Psoas muscle (tissue), 7 donors: ENCODE measurements at regions not wholly inside any gene's neighbourhood (a gene's known extent, or its start where the extent isn't known, plus 50 kb on each side); places are given as distances from the start of the nearest gene placed in this dataset.

Source experiments
- ATAC-seq, 4 donors: fragments of 200-7000 bp; cut with Tn5 transposase; one replicate each; pipeline ENCODE4 v1.9.1; 2020; ENCODE audit warnings: moderate library complexity in 3 of 4, mild to moderate bottlenecking in 2 of 4
- DNase-seq, 2 donors: peaks; one replicate each; pipeline ENCODE4 v3.0.0-alpha.2; 2020
- H3K27ac ChIP-seq: fragments of 200-600 bp; one replicate; pipeline ENCODE4 v1.8.0; 2022
- H3K27me3 ChIP-seq, 3 donors: fragments of 200-600 bp in 1 of 3; one replicate each; pipeline versions ENCODE4 v1.6.1 to v1.8.0; 2013 to 2022; ENCODE audit warnings: low read length in 2 of 3, mild to moderate bottlenecking in 2 of 3, moderate library complexity in 1 of 3; ENCODE audit not compliant: insufficient read depth in 3 of 3
- H3K36me3 ChIP-seq, 2 donors: fragments of 200-600 bp in 1 of 2; one replicate each; pipeline versions ENCODE4 v1.6.1 to v1.8.0; 2013 to 2022; ENCODE audit warnings: low read depth in 1 of 2, mild to moderate bottlenecking in 1 of 2, moderate library complexity in 1 of 2; ENCODE audit not compliant: insufficient read depth in 1 of 2
- H3K4me1 ChIP-seq: fragments of 200-600 bp; one replicate; pipeline ENCODE4 v1.8.0; 2022
- H3K4me3 ChIP-seq: fragments of 200-600 bp; one replicate; pipeline ENCODE4 v1.8.0; 2022; ENCODE audit warnings: mild to moderate bottlenecking
- H3K9me3 ChIP-seq: fragments of 200-600 bp; one replicate; pipeline ENCODE4 v1.8.0; 2022
- CTCF ChIP-seq: fragments of 200-600 bp; IDR thresholded peaks from one replicate; pipeline ENCODE4 v1.8.0; 2022; ENCODE audit warnings: antibody characterized with exemption
- whole genome bisulfite sequencing, 3 donors: extraction: QIAGEN DNeasy Blood & Tissue Kit; methylation state at CpG; one replicate each; pipeline versions ENCODE4 v1.1.6 to v1.1.7; 2013; 5-methylcytosine and 5-hydroxymethylcytosine counted together
- intact Hi-C, 2 donors: fragments of 100-400 bp; cut with DNase I; formaldehyde crosslinking; loops; one replicate each; pipeline versions ENCODE4 v1.11.0 to v1.14.2; 2022
- donor health status: healthy with polysubstance abuse.
- donor health status: DM: no; HTN: no; CAD: no; lungs with moderate emphysema.
- donor health status: Bipolar disorder and iron deficiency.
- donor health status: healthy.
- donor health status: DM: yes; HTN: yes; CAD: no.
- donor health status: DM: no; HTN: no; CAD: no.
- donor health status: DM: yes; HTN: yes; CAD: no.

GRCh38 chr4:81860111-81860510, 388.4 kb upstream of the RASGEF1B start:
- Histone ChIP-seq H3K36me3 (no peaks in the 10 kb centered on the region), H3K9me3 (peaks cover 3% of the 10 kb centered on the region), H3K27me3 (no peaks in the 10 kb centered on the region), H3K27ac (no peak overlapping the region), H3K4me3 (no peak overlapping the region), H3K4me1 (no peaks in the 10 kb centered on the region)
- no peak for ATAC-seq
- DNase-seq, result no peak
- TF ChIP-seq CTCF, result no peak
- intact Hi-C loops, result no loop called here

- no peak for TF ChIP-seq CTCF
These were observed 382.7 kb upstream of the RASGEF1B start for GRCh38 chr4:81854406-81854805.

GRCh38 chr4:81852031-81852715, 380.5 kb upstream of the RASGEF1B start:
- no peaks in the 10 kb centered on the region for H3K4me1 ChIP-seq
- intact Hi-C loops, result no loop called here
- no peaks in the 10 kb centered on the region for H3K27me3 ChIP-seq
- ATAC-seq (no peak), DNase-seq (no peak)
- H3K9me3 ChIP-seq, result no peaks in the 10 kb centered on the region
- H3K36me3 ChIP-seq, result no peaks in the 10 kb centered on the region
- 26 to 53% (median 35%) methylated on average over 1 of the region's 1 CpG for WGBS, 3 donors
- TF ChIP-seq CTCF, result no peak
- H3K27ac ChIP-seq, result no peak overlapping the region
- no peak overlapping the region for H3K4me3 ChIP-seq

More at GRCh38 chr4:81854406-81854805, 382.7 kb upstream of the RASGEF1B start:
- ATAC-seq (no peak), DNase-seq (no peak)
- Histone ChIP-seq H3K4me1 (no peaks in the 10 kb centered on the region), H3K9me3 (no peaks in the 10 kb centered on the region), H3K36me3 (no peaks in the 10 kb centered on the region), H3K27me3 (no peaks in the 10 kb centered on the region), H3K4me3 (no peak overlapping the region), H3K27ac (no peak overlapping the region)
- 94 to 100% (median 96%) methylated on average over 1 of the region's 1 CpG for WGBS, 3 donors
- intact Hi-C loops, result no loop called here

- no peak for ATAC-seq
- H3K27me3 ChIP-seq, result no peaks in the 10 kb centered on the region
- H3K4me1 ChIP-seq, result no peaks in the 10 kb centered on the region
- no peaks in the 10 kb centered on the region for H3K36me3 ChIP-seq
- H3K4me3 ChIP-seq, result no peak overlapping the region
- 50 to 62% (median 55%) methylated on average over 1 of the region's 1 CpG for WGBS, 3 donors
- no peaks in the 10 kb centered on the region for H3K9me3 ChIP-seq
- no peak for DNase-seq
- intact Hi-C loops, result no loop called here
- no peak for TF ChIP-seq CTCF
- no peak overlapping the region for H3K27ac ChIP-seq
These were observed 379.0 kb upstream of the RASGEF1B start for GRCh38 chr4:81850701-81851100.

GRCh38 chr4:81845761-81846160, 374.1 kb upstream of the RASGEF1B start:
- no peak for TF ChIP-seq CTCF

More at GRCh38 chr4:81845761-81846160, 374.1 kb upstream of the RASGEF1B start:
- Histone ChIP-seq H3K9me3 (no peaks in the 10 kb centered on the region), H3K4me1 (no peaks in the 10 kb centered on the region), H3K4me3 (no peak overlapping the region), H3K27me3 (no peaks in the 10 kb centered on the region), H3K36me3 (no peaks in the 10 kb centered on the region), H3K27ac (no peak overlapping the region)
- intact Hi-C loops, result loop anchor here (1.0 to 10.0 kb wide), 3 partner anchors 379 to 441 kb away; no protein-coding TSS in a partner anchor
- DNase-seq, result no peak
- WGBS, 3 donors, result 63 to 93% (median 74%) methylated on average over 3 of the region's 3 CpGs
- no peak for ATAC-seq
